ENCODE measurements at regions not wholly inside any gene's neighbourhood (a gene's known extent, or its start where the extent isn't known, plus 50 kb on each side); places are given as distances from the start of the nearest gene placed in this dataset.

GRCh38 chr11:106152013-106152412 is 74.6 kb downstream of the AASDHPPT start:
- Histone ChIP-seq H3K9me3 (peaks cover under 1% of the 10 kb centered on the region), H3K4me1 (peaks cover 5% of the 10 kb centered on the region), H3K27me3 (replicated peaks; ENCODE audit: control insufficient read depth, insufficient read depth, low read length) (no peaks in the 10 kb centered on the region), H3K4me3 (ENCODE audit: low read depth, low read length) (no peak overlapping the region), H3K36me3 (ENCODE audit: control insufficient read depth, insufficient read depth, low read length) (no peaks in the 10 kb centered on the region)
- H3K27ac Mint-ChIP-seq (ENCODE audit: unreplicated experiment), result no peak overlapping the region
- BruUV-seq (replicated peaks), result no TSS peak
- H3K4me1 Mint-ChIP-seq (ENCODE audit: low read depth, unreplicated experiment), result peaks cover 13% of the 10 kb centered on the region
- TF ChIP-seq CTCF (IDR thresholded peaks at IDR 0.05; ENCODE audit: insufficient read depth in 1 of 2, low read depth in 1 of 2, low read length in 1 of 2, severe bottlenecking in 1 of 2, unreplicated experiment in 1 of 2), result peak in 1 of 2 experiments; percentile 10
- H3K9me3 Mint-ChIP-seq (ENCODE audit: unreplicated experiment), result peaks cover 76% of the 10 kb centered on the region
- no peak overlapping the region for H3K4me3 Mint-ChIP-seq (ENCODE audit: unreplicated experiment)
- POLR2A ChIA-PET, result no interaction called here
- peaks cover 5% of the 10 kb centered on the region for H3K36me3 Mint-ChIP-seq (ENCODE audit: insufficient read depth, unreplicated experiment)
- intact Hi-C loops (cut with micrococcal nuclease; ENCODE audit: unreplicated experiment), result loop anchor here (10.0 kb wide), 1 partner anchor 683 kb away; no protein-coding TSS in a partner anchor
- H3K27me3 Mint-ChIP-seq (ENCODE audit: insufficient read depth, unreplicated experiment), result no peaks in the 10 kb centered on the region
- CTCF ChIA-PET, result no interaction called here
- no peak for DNase-seq

- no peak for TF ChIP-seq CTCF (IDR thresholded peaks at IDR 0.05; ENCODE audit: insufficient read depth in 1 of 2, low read depth in 1 of 2, low read length in 1 of 2, severe bottlenecking in 1 of 2, unreplicated experiment in 1 of 2)
- POLR2A ChIA-PET, result no interaction called here
- peaks cover 68% of the 10 kb centered on the region for H3K9me3 Mint-ChIP-seq (ENCODE audit: unreplicated experiment)
- H3K4me1 ChIP-seq, result peaks cover 5% of the 10 kb centered on the region
- no peak overlapping the region for H3K4me3 Mint-ChIP-seq (ENCODE audit: unreplicated experiment)
- DNase-seq, result no peak
- H3K9me3 ChIP-seq, result no peaks in the 10 kb centered on the region; the same call in 1 of the 2 replicates
- H3K4me1 Mint-ChIP-seq (ENCODE audit: low read depth, unreplicated experiment), result peaks cover 16% of the 10 kb centered on the region
- no peak overlapping the region for H3K4me3 ChIP-seq (ENCODE audit: low read depth, low read length)
- no peak overlapping the region for H3K27ac Mint-ChIP-seq (ENCODE audit: unreplicated experiment)
- H3K36me3 ChIP-seq (ENCODE audit: control insufficient read depth, insufficient read depth, low read length), result no peaks in the 10 kb centered on the region
- peaks cover 5% of the 10 kb centered on the region for H3K36me3 Mint-ChIP-seq (ENCODE audit: insufficient read depth, unreplicated experiment)
- H3K27me3 Mint-ChIP-seq (ENCODE audit: insufficient read depth, unreplicated experiment), result no peaks in the 10 kb centered on the region
- intact Hi-C loops (cut with micrococcal nuclease; ENCODE audit: unreplicated experiment), result loop anchor here (10.0 kb wide), 1 partner anchor 682 kb away; no protein-coding TSS in a partner anchor
- CTCF ChIA-PET, result interaction anchor here (1.0 kb wide), 1 partner anchor 53 kb away, joined by 3 read pairs; no protein-coding TSS in a partner anchor
- H3K27me3 ChIP-seq (replicated peaks; ENCODE audit: control insufficient read depth, insufficient read depth, low read length), result no peaks in the 10 kb centered on the region
- no TSS peak for BruUV-seq (replicated peaks)
Observed at GRCh38 chr11:106152824-106153223, 75.4 kb downstream of the AASDHPPT start.

- no peak overlapping the region for H3K4me3 Mint-ChIP-seq (ENCODE audit: unreplicated experiment)
- peak; percentile 64 to 71 for DNase-seq
- ChIA-PET CTCF (interaction anchor here (0.6 to 1.4 kb wide), 14 partner anchors 9 to 818 kb away, joined by 3 to 6 read pairs (median 3); no protein-coding TSS in a partner anchor), POLR2A (no interaction called here)
- BruUV-seq (replicated peaks), result no TSS peak
- peaks cover 16% of the 10 kb centered on the region for H3K4me1 Mint-ChIP-seq (ENCODE audit: low read depth, unreplicated experiment)
- H3K4me3 ChIP-seq (ENCODE audit: low read depth, low read length), result no peak overlapping the region
- peaks cover 5% of the 10 kb centered on the region for H3K36me3 Mint-ChIP-seq (ENCODE audit: insufficient read depth, unreplicated experiment)
- H3K36me3 ChIP-seq (ENCODE audit: control insufficient read depth, insufficient read depth, low read length), result no peaks in the 10 kb centered on the region
- peak; percentile 69 to 71 for TF ChIP-seq CTCF (IDR thresholded peaks at IDR 0.05; ENCODE audit: insufficient read depth in 1 of 2, low read depth in 1 of 2, low read length in 1 of 2, severe bottlenecking in 1 of 2, unreplicated experiment in 1 of 2)
- H3K27me3 ChIP-seq (replicated peaks; ENCODE audit: control insufficient read depth, insufficient read depth, low read length), result no peaks in the 10 kb centered on the region
- H3K27ac Mint-ChIP-seq (ENCODE audit: unreplicated experiment), result peak overlapping the region; percentile 52
- H3K4me1 ChIP-seq, result peaks cover 5% of the 10 kb centered on the region
- peaks cover 57% of the 10 kb centered on the region for H3K9me3 Mint-ChIP-seq (ENCODE audit: unreplicated experiment)
- intact Hi-C loops (cut with micrococcal nuclease; ENCODE audit: unreplicated experiment), result loop anchor here (1.0 to 10.0 kb wide), 11 partner anchors 23 to 881 kb away; no protein-coding TSS in a partner anchor
- peaks cover 3% of the 10 kb centered on the region; the same call in 1 of the 2 replicates for H3K9me3 ChIP-seq
- H3K27me3 Mint-ChIP-seq (ENCODE audit: insufficient read depth, unreplicated experiment), result no peaks in the 10 kb centered on the region
Observed at GRCh38 chr11:106156290-106156937, 79.0 kb downstream of the AASDHPPT start.

Measured in Caco-2 (cell line).